ENCODE measurements at regions not wholly inside any gene's neighbourhood (a gene's known extent, or its start where the extent isn't known, plus 50 kb on each side); places are given as distances from the start of the nearest gene placed in this dataset.

DNA sequence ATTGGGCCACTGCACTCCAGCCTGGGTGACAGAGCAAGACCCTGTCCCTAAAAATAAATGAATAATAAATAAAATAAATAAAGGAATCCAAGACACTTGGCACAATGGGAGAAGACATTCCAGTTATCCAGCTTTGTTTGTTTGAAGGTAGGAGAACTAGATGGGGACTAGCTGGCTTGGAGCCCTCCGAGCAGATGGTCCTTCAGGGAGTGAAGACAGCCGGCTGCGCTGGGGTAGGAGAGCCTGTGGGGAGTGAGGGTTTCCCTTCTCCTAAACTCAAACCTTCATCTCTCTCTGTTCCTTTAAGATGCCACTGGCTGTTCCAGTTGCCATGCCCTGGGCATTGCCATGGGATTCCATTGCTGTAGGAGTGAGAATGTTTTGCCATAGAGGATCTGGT, 120.6 kb downstream of the NAV1 start:
- intact Hi-C loops (cut with DNase I), result no loop called here
- Histone ChIP-seq H3K27me3 (no peaks in the 10 kb centered on the region), H3K4me1 (peaks cover 7 to 40% of the 10 kb centered on the region in 2 donors), H3K36me3 (no peaks in the 10 kb centered on the region), H3K4me3 (replicated peaks in 1 of 3) (no peak overlapping the region), H3K27ac (no peak overlapping the region), H3K9me3 (no peaks in the 10 kb centered on the region)
- no peak for DNase-seq
- 92 to 100% methylated on average over 3 of the region's 3 CpGs for WGBS, 2 donors
- TF ChIP-seq, protein P1, sequence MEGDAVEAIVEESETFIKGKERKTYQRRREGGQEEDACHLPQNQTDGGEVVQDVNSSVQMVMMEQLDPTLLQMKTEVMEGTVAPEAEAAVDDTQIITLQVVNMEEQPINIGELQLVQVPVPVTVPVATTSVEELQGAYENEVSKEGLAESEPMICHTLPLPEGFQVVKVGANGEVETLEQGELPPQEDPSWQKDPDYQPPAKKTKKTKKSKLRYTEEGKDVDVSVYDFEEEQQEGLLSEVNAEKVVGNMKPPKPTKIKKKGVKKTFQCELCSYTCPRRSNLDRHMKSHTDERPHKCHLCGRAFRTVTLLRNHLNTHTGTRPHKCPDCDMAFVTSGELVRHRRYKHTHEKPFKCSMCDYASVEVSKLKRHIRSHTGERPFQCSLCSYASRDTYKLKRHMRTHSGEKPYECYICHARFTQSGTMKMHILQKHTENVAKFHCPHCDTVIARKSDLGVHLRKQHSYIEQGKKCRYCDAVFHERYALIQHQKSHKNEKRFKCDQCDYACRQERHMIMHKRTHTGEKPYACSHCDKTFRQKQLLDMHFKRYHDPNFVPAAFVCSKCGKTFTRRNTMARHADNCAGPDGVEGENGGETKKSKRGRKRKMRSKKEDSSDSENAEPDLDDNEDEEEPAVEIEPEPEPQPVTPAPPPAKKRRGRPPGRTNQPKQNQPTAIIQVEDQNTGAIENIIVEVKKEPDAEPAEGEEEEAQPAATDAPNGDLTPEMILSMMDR (IDR thresholded peaks at IDR 0.05), result no peak
- TF ChIP-seq POLR2A (IDR thresholded peaks at IDR 0.05), result no peak

DNA sequence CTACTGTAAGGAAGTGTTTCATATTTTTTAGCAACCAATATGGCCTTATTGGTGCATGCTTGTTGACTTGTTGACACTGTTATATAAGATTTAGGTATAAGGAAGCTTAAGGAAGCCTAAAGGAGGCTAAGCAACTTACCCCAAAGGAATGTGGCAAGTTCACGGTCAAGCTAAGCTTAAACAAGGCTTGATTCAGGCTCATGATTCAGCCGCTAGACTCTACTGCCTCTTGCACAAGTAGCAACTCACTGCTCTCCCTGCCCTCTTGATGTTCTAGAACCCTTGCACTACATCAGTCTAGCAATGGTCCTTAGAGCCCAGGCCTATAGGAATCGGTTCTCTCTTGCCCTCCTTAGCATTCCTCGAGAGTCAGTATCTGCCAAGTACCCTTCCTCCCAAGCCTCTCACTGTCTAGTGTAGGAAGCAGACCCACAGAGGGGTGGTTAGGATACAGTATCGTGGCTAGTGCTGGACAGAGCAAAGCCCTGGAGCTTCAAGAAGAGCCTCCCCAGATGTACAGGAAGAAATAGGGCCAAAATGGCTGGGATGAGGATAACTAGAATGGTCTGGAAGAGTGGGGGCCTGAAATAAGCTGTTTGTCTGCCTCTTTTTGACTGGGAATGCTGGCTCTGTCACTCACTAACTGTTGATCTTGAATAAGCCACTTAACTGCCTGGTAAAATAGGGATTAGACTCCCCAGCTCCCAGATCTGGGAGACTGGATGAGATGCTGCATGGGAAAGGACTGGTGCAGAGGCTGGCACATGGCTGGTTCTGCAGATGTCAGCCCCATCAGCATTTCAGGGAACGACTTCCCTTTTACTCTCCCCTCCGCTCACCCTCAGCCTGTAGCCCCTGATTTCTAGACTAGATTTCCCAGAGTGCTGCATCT, 122.2 kb downstream of the NAV1 start:
- intact Hi-C loops (cut with DNase I), result no loop called here
- H3K36me3 ChIP-seq, result no peaks in the 10 kb centered on the region
- 77 to 82% methylated on average over 7 of the region's 7 CpGs for WGBS, 2 donors
- no peak for DNase-seq
- no peak overlapping the region for H3K27ac ChIP-seq
- H3K4me1 ChIP-seq, result peaks cover 7 to 29% of the 10 kb centered on the region in 2 donors
- no peak for TF ChIP-seq POLR2A (IDR thresholded peaks at IDR 0.05)
- TF ChIP-seq, protein P1 (IDR thresholded peaks at IDR 0.05), result no peak
- H3K9me3 ChIP-seq, result no peaks in the 10 kb centered on the region
- H3K27me3 ChIP-seq, result no peaks in the 10 kb centered on the region
- no peak overlapping the region for H3K4me3 ChIP-seq (replicated peaks in 1 of 3)

DNA sequence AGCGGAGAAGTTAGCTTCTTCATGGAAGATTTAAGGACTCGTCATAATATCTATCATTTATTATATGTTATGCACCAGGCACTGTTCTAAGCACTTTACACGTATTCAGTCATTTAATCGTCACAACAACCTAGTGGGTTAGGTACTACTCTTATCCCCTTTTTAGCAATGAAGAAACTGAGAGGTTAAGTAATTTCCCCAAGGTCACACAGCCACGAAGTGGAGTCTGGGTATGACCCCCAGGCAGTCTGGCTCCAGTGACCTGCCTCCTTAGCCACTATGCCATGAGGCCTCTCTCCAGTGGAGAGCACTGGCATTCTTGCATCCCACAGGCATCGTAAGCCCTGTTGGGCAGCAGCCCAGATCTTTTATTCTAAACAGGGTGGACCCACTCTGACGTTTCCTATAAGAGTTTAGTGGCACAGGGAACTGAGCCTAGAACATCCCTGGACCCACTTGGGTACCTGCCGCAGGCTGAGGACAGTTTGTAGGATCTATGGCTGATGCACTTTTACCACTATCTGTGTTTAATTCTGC, 123.0 kb downstream of the NAV1 start:
- DNase-seq, result no peak
- Histone ChIP-seq H3K27me3 (no peaks in the 10 kb centered on the region), H3K36me3 (no peaks in the 10 kb centered on the region), H3K4me3 (replicated peaks in 1 of 3) (no peak overlapping the region), H3K4me1 (peaks cover 1 to 22% of the 10 kb centered on the region in 2 donors), H3K9me3 (no peaks in the 10 kb centered on the region), H3K27ac (no peak overlapping the region)
- 83% methylated on average over 7 of the region's 8 CpGs for WGBS, 2 donors
- intact Hi-C loops (cut with DNase I), result no loop called here
- TF ChIP-seq, protein P1 (IDR thresholded peaks at IDR 0.05), result no peak
- TF ChIP-seq POLR2A (IDR thresholded peaks at IDR 0.05), result no peak

DNA sequence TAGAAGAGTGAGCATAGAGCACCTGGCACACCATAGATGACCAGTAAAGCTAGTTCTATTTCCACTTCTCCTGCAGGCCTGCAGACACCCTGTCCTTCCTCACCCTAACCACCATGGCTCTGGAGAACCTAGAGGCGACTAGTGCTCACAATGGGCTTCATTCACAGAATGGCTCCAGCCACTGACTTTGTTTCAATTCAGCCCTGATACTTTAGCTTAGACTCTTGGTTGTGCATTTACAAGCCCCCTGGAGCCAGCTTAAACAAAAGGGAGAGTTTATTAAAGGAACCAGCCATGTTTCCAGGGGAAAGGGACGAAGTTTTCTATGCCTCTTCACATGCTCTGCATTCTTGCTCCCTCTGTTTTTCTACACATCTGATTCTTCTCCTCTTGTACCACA, 123.7 kb downstream of the NAV1 start:
- intact Hi-C loops (cut with DNase I), result no loop called here
- H3K4me3 ChIP-seq (replicated peaks in 1 of 3), result no peak overlapping the region
- 88 to 95% methylated on average over 2 of the region's 2 CpGs for WGBS, 2 donors
- TF ChIP-seq, protein P1 (IDR thresholded peaks at IDR 0.05), result no peak
- H3K27me3 ChIP-seq, result no peaks in the 10 kb centered on the region
- peaks cover 0 to 14% of the 10 kb centered on the region in 2 donors for H3K4me1 ChIP-seq
- H3K9me3 ChIP-seq, result no peaks in the 10 kb centered on the region
- DNase-seq, result no peak
- no peaks in the 10 kb centered on the region for H3K36me3 ChIP-seq
- H3K27ac ChIP-seq, result no peak overlapping the region

DNA sequence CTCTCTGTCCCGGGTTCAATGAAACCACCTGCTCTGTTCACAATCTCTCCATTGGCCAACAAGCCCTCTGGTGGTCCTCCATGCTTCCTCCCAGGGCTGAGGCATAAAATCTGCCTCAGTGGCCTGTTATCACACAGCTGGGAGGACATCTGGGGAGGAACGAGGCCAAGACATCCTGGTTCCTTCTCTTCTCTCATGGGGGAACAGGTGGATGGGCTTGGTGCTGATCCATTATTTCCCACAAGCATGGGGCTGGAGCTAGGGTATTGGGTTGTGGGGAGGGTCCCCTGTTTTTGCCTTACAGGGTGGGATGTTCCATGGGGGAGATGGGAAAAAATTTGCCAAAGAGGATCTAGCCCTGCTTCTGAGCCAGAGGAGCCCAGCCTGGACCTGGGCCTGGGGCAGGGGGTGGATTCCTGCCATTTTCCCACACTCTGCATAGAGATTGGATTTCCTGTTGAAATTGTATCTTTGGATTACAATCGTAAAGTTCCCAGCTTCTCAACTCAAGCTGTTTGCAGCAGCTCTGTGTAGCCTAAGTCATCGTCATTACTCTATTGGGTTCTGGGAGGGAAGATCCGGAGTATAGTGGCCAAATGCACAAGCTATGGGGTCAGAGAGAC, 124.7 kb downstream of the NAV1 start:
- no peak for TF ChIP-seq POLR2A (IDR thresholded peaks at IDR 0.05)
- TF ChIP-seq, protein P1 (IDR thresholded peaks at IDR 0.05), result no peak
- H3K36me3 ChIP-seq, result no peaks in the 10 kb centered on the region
- WGBS, 2 donors, result 87% methylated on average over 5 of the region's 5 CpGs
- H3K9me3 ChIP-seq, result no peaks in the 10 kb centered on the region
- H3K4me1 ChIP-seq, result peaks cover 0 to 6% of the 10 kb centered on the region in 2 donors
- intact Hi-C loops (cut with DNase I), result no loop called here
- no peak overlapping the region for H3K4me3 ChIP-seq (replicated peaks in 1 of 3)
- H3K27ac ChIP-seq, result no peak overlapping the region
- H3K27me3 ChIP-seq, result no peaks in the 10 kb centered on the region
- no peak for DNase-seq

Data from thyroid gland (tissue), 4 donors.